HTR-8/SVneo (cell line): ENCODE measurements at regions not wholly inside any gene's neighbourhood (a gene's known extent, or its start where the extent isn't known, plus 50 kb on each side); places are given as distances from the start of the nearest gene placed in this dataset.

Experiments
- DNase-seq: peaks from one replicate; pipeline ENCODE4 v3.0.0; 2011; ENCODE audit warnings: low spot score, mixed read lengths; ENCODE audit not compliant: insufficient read length
- FAIRE-seq: peaks from 2 replicates; lab custom pipeline; 2011; peaks lifted over from hg19 to GRCh38; lab: Jason Lieb, UNC

DNA sequence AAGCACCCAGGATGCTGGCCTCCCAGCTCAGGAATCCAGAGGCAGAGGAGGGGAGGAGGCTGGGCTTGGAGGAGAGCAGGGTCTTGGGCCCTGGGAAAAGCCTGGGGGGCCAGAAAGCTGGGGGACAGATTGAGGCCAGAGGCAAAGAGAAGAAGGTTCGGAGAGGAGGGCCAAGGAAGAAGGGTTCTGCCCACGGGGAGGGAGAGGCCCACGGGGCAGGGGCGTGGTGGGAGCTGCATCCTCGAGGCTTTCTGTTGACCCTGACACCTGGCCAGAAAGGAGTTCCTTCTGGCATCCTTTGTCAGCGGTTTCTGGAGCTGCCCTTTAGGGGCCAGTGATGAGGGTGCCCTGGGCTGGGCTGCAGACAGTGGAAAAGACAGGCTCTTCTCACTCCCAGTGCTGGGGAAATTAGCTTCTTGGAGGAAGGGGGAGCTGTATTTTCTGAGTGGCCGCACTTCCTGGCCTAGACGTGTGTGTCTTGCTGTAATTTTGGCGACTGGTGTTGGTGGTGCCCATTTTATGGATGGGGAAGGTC lies 308.7 kb downstream of the SEC14L1 start:
- DNase-seq (no peak), FAIRE-seq (no peak)

DNA sequence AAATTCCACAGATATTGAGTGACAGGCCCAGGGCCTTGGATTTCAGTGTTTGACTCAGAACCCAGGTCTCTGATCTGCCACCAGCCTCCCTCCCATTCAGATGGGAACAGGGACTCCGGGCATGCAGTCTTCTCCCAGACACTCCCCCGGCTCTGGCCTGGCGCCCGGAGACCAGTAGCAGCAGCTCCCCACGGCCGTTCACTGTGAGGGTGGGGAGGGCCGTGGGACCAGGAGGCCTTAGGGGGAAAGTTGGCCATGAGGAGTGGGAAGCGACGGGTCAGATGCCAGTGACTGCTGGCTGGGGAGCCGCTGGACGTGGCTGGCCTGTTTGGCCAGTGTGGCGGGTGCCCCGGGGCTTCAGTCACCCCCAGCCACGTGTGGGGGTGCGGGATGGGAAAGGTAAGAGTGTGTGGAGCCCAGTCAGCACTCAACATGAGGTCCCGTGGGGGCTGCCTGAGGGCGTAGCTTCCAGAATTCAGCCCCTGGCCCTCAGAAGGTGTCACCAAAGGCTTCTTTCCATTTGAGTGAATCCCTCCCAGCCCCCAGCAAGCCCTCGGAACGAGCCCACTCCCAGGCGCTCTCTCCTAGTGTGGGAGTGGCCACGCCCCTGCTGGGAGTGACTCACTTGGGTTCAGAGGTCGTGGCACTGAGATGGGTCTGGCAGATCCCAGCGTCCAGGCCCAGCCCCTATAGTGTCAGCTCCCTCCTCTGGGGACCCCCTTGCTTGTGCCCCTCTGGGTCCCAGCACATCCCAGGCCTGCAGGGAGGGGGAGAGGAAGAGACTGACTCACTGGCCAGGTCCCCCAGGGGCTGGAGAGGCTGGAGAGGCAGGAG lies 309.4 kb downstream of the SEC14L1 start:
- peak; percentile 4 for FAIRE-seq
- DNase-seq: peak; percentile 73

DNA sequence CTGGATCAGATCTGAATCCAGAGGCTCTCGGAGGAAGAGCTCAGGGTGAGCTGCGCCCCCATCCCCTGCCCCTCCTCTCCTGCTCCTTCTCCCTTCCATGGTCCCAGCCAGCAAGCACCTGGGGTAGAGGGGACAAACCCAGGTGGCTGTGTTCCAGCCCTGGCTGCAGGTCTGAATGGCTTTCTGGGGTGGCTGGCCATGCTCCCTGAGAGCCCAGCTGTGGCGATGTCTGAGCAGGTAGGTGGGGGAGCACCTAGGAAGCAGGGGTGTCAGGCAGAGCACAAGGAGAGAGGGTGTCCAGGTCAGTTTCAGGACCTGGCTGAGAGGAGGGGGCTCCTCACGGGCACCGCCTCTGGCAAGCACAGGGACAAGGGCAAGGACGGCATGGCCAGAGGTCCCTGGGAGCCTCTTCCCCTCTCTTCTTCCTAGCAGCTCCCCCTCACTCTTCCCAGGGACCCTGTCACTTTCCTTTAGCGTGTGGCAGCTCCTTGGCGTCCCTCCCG lies 310.0 kb downstream of the SEC14L1 start:
- FAIRE-seq: no peak
- DNase-seq: no peak

DNA sequence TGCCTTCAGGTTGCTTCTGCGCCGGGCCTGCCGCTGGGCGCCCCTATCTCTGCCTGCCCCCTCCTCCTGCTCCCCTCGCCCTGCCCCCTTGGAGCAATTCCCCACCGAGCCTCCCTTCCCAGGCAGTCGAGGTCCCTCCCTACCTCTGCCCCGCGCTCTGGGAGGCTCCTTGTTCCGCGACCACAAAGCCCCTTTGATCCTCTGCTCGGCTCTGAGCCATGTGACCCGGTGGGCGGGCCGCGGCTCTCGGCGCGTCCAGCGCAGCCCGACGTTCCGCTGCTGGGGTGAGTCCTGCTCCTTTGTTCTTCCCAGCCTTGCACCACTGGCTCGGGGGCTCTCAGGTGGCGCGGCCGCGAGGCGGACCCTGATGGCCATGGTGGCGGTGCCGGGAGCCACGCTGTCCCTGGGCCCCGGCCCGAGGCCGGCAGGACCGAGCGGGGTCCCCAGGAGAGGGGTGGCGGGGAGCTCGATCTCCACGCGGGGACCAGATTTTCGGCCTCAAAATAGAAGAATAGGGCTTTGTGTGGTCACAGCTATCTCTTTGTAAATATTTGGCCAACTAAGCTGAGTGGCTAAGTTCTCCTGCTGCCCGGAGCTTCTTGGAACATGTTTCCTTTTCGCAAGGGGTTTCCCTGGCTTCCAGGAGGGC lies 310.6 kb downstream of the SEC14L1 start:
- DNase-seq: no peak
- FAIRE-seq: no peak

DNA sequence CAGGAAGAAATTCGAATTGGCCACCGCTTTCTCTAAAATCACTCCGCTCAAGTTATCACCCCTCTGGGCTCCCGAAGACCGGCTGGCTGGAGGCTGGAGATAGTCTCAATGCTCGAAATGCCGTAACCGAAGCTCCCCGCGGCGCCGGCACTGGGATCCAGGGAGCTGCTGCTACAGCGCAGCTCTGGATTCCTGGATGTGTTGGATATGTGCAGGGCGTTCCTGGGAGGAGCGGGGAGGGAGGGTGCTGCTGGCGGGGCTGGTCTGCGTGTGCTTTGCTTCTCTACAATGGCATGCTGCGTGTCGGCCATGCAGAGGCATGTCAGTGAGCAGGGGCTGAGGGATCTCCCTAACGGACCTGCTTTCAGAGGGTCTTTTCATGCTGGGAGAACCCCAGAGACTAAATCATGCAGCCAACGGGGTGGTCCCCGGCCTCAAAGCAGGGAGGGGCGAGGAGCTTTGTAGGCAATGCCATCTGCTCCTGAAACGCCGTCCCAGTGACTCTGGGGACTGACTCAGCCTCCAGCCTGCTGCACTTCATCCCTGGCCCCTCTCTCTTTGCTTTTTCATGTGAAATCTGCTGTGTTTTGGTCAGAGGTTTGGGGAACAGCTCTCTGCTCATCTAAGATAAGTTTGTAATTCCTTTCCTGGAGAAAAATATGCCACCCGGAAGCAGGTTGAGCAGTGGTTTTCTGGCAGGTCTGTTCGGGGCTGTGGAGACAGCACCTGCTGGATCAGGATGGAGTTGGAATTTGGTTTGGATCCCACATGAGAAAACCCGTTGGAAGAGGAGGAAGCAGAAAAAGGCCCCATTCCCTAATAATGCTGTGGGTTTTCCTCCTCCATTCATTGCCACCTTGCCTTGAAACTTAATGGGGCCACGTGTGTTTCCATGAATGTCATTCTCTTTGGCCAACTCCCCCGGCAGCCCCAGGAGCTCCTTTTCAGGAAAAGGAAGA lies 311.4 kb downstream of the SEC14L1 start:
- FAIRE-seq: no peak
- no peak for DNase-seq

DNA sequence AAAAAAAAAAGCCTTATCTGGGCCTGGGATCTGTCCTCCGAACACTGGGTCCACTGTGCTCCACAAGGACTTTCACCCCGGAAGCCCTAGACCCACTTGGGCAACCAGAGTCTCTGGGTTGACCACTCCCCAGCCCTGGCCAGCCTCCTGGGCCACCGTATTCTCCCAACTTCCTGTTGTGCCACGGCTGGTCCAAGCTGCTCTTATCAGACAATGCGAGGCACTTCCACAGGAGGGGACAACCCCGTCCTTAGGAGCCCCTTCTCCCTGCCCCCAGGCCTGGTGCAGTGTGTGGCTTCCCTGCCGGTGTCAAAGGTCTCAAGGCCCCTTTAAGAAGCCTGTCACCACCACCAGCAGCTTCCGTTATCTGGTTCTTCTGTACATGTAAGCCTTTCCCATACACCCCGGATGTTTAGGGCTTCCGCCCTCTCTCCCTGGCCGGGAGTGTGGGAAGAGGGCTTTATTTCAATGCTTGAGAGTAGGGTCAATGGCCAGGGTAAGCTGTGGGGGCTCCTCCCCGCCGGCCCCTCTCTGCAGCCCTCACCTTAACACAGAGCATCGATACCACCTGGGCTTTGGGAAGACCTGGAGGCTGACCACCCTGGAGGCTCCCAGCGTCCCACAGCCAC lies 313.0 kb downstream of the SEC14L1 start:
- FAIRE-seq (no peak), DNase-seq (no peak)

DNA sequence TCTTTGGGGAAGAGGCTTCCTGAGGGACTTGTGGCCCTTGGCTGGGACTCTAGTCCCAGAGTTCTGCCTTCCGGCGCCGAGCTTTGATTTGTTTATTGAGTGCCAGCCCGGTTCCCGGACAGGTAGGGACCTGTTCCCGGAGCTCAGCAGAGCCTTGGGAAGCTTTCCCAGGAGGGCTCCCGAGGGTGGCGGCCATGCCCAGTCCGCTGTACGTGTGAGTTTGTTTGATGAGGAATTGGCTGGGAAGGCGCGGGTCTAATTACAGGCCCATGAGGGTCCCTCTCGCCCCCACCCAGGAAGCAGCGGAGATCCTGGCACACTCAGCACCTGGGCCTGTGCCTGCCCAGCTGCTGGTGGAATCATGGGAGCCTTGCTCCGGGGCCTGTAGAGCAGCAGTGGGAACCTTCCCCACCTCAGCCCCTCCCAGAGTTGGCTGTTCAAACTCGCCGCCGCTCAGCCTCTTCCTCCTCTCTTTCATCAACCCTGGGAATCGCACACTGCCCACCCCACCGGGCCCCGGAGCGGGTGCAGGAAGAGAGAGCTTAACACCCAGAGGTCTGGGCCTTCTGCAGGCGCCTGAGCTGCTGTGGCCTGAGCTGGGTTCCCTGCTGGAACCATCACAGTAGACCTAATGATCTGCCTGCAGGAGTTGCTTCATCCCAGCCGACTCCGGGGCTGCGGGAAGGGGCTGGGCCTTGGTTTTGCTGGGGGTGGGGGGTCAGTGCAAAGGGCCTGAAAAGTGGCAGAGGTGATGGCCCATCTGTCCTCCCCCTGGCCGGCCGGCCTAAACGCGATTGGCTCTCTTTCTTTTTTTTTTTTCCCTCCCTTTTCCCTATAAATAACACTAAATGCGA lies 313.7 kb downstream of the SEC14L1 start:
- FAIRE-seq (no peak), DNase-seq (no peak)

DNA sequence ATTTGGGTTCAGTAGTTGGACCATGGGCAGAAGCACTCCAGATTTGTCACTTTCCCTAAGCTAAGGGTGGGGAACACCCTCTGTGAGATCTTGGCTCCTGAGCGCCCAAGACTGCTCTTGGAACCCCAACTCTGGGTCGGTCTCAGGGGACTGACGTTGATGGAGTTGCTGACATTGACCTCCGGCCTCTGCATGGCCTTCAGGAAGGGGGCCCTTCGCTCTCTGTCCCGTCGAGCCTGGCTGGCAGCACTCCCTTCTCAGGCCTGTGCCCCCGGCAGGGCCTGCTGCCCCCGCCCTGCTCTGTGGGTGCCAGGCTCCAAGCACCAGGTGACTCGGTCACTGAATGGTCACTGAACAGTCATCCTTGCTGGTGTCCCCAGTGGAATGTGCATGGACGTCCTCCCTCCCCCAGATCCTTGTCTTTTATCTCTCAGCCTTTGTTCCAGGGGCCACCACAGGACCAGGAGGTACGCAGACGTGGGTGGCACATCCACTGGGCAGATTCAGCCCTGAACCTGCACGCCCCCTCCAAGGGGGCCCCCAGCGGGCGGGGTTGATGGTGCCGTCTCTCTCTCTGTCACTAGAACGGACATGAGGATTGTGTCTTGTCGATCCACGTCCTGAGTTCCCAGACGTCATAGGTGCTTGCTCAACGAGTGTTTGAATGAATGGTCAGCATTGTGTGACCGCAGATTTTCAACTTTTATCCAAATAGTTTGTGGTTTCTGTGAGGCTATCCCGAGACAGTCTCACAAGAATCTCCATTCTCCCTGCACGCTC lies 314.5 kb downstream of the SEC14L1 start:
- FAIRE-seq: no peak
- DNase-seq: no peak

DNA sequence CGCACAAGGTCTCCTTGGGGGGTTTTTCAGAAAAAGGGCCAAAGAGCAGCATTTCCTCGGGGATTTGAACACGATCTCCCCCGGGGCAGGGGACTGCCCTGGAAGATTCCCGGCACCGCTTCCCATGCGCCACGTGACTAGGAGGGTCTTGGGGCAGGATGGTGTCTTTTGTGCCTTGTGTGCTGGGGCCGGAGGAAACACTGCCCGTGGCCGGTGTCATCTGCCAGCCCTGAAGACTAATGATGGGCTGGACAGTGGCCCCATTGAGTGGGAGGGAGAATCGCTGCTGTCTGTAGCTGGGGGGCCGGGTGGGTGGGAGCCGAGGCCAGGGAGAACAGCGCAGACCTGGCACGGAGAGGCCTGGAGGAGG lies 315.1 kb downstream of the SEC14L1 start:
- DNase-seq (no peak), FAIRE-seq (no peak)

DNA sequence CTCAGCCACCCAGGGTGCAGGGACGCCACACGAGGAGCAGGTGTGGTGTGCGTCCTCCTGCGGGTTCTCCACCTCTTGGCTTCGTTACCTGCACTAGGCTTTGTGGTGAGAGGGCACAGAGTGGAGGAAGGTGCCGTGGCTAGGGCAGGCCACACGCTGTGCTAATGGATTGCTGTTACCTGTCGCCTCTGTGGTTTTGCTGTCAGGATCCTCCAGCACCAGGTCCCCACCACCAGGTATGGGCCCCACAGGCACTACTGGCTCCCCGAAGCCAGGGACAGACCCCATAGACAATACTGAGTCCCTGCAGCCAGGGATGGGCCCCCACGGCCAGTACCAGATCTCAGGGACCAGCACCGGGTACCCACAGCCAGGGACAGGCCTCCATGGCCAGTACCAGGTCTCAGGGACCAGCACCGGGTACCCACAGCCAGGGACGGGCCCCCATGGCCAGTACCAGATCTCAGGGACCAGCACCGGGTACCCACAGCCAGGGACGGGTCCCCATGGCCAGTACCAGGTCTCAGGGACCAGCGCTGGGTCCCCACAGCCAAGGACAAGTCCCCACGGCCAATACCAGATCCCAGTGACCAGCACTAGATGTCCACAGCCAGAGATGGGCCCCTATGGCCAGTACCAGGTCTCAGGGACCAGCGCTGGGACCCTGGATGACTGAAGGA lies 315.6 kb downstream of the SEC14L1 start:
- FAIRE-seq: no peak
- DNase-seq: no peak

DNA sequence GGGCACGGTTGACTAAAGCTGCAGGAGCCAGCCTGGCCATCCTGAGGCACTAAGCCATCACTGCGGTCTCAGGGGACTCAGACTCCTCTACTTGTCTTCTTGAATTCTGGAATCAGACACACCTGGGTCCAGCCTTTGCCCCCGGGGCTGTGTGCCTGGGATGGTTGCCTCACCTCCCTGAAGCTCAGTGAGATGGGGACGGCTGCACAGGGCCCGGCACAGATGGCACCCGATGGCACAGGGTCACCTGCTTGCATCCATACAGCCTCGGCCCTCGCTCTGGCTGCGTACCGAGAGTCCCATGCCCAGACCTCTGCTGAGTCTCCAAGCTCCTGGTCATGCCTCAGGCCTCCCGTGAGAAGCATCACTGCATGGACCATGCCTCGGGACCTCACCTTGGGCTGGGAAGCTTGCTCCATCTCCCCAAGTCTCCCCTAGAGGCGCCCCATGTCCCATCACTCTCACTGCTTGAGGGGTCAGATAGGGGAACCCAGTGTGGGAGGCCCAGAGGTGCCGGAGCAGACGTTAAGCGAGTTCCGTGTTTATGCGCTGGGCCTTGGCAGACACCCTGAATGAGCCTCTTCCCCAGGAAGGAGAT lies 316.3 kb downstream of the SEC14L1 start:
- FAIRE-seq: no peak
- DNase-seq: no peak

DNA sequence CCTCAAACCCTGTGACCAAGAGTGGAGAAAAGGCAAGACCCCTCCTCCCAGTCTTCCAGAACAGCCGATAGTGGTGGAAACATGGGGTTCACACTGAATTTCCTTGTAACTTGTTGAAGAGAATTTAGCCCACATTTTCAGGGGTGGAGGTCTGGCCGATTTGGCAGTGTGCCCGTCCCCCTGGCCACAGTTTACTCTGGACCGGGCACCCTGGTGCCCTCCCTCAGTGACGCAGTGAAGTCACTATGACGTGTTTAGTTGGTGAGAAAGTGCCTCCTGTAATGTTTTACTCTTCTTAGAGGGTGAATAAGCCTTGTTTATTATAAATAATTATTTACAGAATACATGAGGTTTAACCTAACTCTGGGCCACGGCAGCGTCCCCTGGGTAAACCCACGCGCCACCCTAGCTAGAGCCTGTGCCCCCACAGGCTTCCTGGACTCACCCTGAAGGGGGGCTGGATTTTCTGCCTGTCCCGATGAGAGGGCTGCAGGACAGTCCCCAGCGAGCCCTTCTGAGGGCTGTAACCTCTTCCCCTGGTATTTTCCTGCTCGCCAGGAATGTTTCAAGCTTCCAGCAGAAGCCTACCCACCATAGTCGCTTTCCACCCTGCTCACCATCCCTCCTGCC lies 316.9 kb downstream of the SEC14L1 start:
- no peak for FAIRE-seq
- no peak for DNase-seq

DNA sequence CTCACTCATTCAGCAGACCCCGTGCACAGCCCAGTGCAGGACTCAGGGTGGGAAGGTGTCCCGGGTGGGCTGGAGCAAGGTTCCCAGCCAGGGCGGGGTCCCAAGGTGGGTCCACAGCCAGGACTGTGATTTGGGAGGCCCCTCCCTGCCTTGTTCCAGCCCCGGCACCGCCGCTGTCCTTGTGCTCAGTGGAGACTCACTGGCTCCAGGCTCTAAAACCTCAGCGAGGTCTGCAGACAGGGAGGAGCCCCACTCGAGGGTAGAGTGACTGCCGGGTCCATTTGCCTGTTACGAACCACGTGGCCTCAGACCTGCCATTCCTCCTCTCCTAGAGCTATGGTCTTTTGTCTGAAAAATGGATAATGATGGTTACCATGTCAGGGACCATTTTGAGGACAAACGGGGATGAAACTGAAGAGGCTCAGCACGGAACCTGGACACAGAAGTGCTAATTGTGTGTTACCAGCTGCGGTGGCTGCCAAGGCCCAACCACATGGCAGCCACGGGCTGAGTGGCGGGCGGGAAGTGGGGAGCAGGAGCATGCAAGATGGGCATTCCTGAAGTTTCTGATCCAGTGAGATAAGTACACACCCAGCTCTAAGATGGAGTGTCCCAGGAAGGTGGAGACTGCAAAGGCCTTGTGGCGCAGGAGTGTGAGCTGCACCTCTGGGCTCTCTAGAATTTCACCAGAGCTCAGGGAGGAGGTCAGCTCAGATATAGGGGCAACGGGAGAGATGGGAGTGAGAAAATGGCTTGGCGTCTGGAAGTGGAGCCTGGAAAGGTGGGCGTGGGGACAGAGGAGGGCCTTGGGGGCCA lies 317.6 kb downstream of the SEC14L1 start:
- FAIRE-seq (peak; percentile 36), DNase-seq (no peak)

DNA sequence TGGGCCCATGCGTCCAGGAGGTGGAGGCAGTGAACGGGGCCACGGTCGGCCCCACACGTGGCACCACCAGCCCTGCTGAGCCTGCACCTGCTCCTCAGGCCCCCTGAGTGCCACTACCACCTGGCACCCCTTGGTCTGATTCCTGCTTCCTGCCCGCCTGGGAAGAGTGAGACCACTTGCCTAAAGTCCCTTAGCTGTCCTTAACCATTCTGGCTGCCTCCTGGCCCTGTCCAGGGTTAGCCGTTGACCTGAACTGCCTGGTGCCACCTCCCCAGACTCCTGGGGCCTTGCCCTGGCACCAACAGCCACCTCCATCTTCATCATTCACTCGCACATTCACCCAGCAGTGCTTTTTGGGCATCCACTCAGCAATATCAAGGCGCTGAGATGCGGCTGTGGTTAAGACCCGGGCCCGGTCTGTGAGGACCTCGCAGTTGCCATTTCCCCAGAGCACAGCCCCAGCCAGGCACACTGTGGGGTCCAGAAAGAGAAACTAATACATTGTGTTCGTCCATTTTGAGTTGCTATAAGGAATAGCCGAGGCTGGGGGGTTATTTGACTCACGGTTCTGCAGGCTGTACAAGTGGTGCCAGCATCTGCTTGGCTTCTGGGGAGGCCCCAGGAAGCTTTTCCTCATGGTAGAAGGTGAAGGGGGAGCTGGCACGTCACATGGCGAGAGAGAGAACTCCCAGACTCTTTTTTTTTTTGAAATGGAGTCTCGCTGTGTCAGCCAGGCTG lies 318.4 kb downstream of the SEC14L1 start:
- no peak for FAIRE-seq

DNA sequence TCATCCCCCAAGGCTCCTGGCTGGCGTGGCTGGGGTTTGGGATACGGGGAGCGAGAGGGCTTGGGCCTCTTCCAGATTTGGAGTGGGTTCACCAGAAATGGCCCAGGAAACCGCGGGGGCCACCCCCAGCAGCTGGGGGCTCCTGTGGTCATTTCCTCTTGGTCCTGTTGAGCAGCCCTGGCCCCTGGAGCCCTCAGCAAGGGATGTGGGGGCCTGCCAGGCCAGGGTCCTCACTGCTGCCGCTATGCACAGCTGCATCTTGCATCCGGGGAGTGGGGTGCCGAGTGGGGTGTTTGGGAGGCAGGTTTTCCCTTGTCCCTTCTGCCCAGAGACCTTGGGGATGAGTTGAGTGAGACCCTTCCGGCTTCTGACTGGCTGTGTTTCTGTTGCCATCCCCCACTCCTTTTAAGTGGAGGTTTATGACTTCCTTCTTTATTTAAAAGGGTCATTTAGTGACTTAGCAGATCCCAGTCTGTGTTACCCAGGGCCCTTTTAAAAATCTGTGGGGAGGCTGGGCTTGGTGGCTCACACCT lies 319.8 kb downstream of the SEC14L1 start:
- DNase-seq (no peak), FAIRE-seq (no peak)

More for the DNA sequence above, 318.4 kb downstream of the SEC14L1 start:
- DNase-seq: no peak
